GM21515 (cell line): ENCODE measurements at regions not wholly inside any gene's neighbourhood (a gene's known extent, or its start where the extent isn't known, plus 50 kb on each side); places are given as distances from the start of the nearest gene placed in this dataset.
"Not testable (repeated sequence)": the region's sequence is repeated elsewhere in the genome, so short reads cannot be mapped to it uniquely, and the experiment has no call there.

Experiments used
- ATAC-seq: cut with Tn5 transposase; IDR thresholded peaks from one replicate; pipeline ENCODE4 v1.9.1; 2021; ENCODE audit not compliant: unreplicated experiment

GRCh38 chr9:94188246-94188645 lies 70.9 kb upstream of the ZNF169 start:
- ATAC-seq = no peak

- ATAC-seq = not testable (repeated sequence)
Observed at GRCh38 chr9:94191706-94192105, 67.4 kb upstream of the ZNF169 start.

DNA sequence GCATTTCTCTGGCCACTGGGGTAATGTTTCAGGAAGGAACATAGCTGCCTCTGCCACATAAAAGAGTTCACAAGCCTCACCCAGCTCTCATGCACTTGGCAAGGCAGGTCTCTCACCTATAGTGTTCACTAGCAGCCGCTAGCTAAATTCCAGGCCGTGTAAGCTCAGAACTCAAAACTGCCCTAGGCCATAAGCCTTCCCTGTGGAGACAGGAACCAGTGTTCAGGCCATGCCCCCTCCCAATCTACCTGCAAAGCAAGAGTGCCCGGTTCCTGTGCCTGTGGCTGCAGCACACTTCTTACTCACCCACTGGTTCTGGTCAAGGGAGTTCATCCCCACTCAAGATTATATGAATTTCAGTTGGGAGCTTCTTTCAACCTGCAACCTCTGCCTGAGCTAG lies 60.7 kb upstream of the ZNF169 start:
- ATAC-seq = no peak

DNA sequence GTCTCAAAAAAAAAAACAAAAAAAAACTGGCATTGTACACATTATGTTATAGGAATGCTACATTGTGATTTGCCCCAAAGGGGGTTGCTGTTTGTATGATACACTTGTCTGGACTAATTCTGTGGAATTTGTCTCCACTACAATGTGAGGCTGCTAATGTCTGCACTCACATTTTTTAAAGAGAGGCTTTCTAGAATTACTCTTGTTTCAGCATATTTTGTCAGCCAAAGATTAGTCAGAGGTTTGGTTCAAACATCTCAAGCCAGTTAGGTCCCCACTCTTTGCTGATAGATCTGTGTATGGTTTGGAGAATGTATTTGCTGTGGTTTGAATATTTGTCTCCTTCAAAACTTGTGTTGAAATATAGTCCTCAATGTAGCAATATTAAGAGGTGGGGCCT lies 59.3 kb upstream of the ZNF169 start:
- no peak for ATAC-seq

DNA sequence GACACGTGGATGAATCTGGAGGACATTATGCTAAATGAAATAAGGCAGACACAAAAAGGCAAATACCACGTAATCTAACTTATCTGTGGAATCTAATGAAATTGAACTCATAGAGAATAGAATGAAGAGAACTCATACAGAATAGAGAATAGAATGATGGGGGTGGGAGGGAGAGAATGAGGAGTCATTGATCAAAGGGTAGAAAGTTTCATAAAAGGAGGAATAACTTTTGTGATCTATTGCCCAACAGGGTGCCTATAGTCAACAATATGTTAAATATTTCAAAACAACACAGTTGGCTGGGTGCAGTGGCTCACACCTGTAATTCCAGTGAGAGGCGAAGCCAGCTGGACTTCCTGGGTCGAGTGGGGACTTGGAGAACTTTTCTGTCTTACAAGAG lies 54.9 kb upstream of the ZNF169 start:
- no peak for ATAC-seq

- no peak for ATAC-seq
Observed at GRCh38 chr9:94207781-94208180, 51.3 kb upstream of the ZNF169 start.
